ENCODE measurements at regions not wholly inside any gene's neighbourhood (a gene's known extent, or its start where the extent isn't known, plus 50 kb on each side); places are given as distances from the start of the nearest gene placed in this dataset.

DNA sequence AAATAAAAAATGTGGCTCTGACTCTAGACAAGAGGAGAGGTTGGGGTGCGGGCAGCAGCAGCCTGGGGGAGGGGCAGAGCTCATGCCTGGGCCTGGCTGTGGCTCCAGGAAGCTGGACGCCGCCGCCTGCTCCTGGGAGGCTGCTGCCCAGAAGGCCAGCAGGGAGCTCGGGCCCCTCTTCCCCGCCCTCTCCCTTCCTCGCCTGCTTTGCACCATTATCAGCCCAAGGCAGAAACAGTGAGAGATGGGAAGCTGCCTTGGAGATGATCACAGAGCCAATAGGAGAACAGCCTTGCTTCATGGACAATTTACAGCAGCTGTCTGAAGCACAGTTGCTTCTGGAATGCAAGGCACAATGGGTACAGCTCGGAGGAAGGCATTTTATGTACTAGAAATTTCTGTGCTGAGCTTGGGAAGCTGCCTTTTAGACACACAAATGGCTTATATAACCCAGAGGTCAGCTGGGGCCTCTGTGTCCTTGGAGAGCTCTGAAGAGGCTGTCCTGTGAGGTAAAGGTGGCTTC is 55.3 kb upstream of the AFF3 start:
- TF ChIP-seq EZH2 (IDR thresholded peaks at IDR 0.05; ENCODE audit: borderline replicate concordance) (no peak), EZH2phosphoT487 (IDR thresholded peaks at IDR 0.05; ENCODE audit: low read depth, severe bottlenecking, unreplicated experiment) (no peak)
- TF ChIP-seq, protein P1, sequence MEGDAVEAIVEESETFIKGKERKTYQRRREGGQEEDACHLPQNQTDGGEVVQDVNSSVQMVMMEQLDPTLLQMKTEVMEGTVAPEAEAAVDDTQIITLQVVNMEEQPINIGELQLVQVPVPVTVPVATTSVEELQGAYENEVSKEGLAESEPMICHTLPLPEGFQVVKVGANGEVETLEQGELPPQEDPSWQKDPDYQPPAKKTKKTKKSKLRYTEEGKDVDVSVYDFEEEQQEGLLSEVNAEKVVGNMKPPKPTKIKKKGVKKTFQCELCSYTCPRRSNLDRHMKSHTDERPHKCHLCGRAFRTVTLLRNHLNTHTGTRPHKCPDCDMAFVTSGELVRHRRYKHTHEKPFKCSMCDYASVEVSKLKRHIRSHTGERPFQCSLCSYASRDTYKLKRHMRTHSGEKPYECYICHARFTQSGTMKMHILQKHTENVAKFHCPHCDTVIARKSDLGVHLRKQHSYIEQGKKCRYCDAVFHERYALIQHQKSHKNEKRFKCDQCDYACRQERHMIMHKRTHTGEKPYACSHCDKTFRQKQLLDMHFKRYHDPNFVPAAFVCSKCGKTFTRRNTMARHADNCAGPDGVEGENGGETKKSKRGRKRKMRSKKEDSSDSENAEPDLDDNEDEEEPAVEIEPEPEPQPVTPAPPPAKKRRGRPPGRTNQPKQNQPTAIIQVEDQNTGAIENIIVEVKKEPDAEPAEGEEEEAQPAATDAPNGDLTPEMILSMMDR (IDR thresholded peaks at IDR 0.05; ENCODE audit: poor library complexity) = no peak
- Histone ChIP-seq H3K27ac (peak overlapping the region; percentile 83), H3K4me3 (no peak overlapping the region), H3K79me2 (no peaks in the 10 kb centered on the region), H3K36me3 (replicated peaks; ENCODE audit: insufficient read depth, low read depth) (no peaks in the 10 kb centered on the region), H4K20me1 (ENCODE audit: insufficient read depth, poor library complexity, severe bottlenecking) (no peaks in the 10 kb centered on the region), H3K4me1 (ENCODE audit: insufficient read depth) (peaks cover 46% of the 10 kb centered on the region), H3K9me2 (replicated peaks; ENCODE audit: insufficient read depth) (no peaks in the 10 kb centered on the region), H3K27me3 (no peaks in the 10 kb centered on the region), H3K4me2 (peak overlapping the region; percentile 54), H2AFZ (peak overlapping the region; percentile 27), H3K9me3 (ENCODE audit: low read depth) (no peaks in the 10 kb centered on the region)
- peak; percentile 79 for DNase-seq (ENCODE audit: low spot score)
- 22% methylated on average over 8 of the region's 8 CpGs for WGBS (ENCODE audit: low lambda C conversion rate, missing lambda C conversion rate)

DNA sequence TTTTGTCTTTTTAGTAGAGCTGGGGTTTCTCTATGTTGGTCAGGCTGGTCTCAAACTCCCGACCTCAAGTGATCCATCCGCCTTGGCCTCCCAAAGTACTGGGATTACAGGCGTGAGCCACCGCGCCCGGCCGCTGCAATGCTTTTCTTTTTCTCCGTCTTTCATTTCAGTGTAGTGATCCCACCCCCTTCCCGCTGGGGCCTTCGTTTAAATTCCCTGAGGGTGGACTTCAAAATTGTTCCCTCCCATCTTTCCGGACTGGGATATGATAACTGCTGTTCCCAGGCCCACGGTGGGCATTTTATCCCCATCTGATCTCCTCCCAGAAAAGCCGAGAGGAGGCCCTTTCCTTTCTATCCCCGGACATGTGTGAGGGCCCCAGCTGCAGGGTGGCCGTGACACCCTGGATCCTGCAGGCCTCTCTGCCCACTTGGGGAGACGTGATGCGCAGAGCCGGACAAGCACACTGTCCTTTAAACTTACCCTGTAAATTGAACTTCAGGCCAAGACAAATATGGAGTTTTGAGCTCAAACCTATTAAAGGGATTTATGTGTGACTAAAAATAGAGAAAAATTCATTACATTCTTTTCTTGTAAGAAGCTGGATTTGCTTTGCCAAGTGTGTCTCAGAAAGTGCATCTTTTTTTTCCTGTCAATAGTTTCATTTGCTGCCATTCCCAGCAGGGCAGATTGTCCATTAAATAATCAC is 54.5 kb upstream of the AFF3 start:
- peak overlapping the region; percentile 54 for H3K4me2 ChIP-seq
- no peaks in the 10 kb centered on the region for H3K36me3 ChIP-seq (replicated peaks; ENCODE audit: insufficient read depth, low read depth)
- TF ChIP-seq EZH2phosphoT487 (IDR thresholded peaks at IDR 0.05; ENCODE audit: low read depth, severe bottlenecking, unreplicated experiment) = no peak
- no peak for TF ChIP-seq EZH2 (IDR thresholded peaks at IDR 0.05; ENCODE audit: borderline replicate concordance)
- TF ChIP-seq, protein P1 (IDR thresholded peaks at IDR 0.05; ENCODE audit: poor library complexity) = no peak
- H3K4me3 ChIP-seq = no peak overlapping the region
- H2AFZ ChIP-seq = peak overlapping the region; percentile 27
- no peaks in the 10 kb centered on the region for H3K9me3 ChIP-seq (ENCODE audit: low read depth)
- H3K27ac ChIP-seq = peak overlapping the region; percentile 83
- no peaks in the 10 kb centered on the region for H3K79me2 ChIP-seq
- H3K4me1 ChIP-seq (ENCODE audit: insufficient read depth) = peaks cover 47% of the 10 kb centered on the region
- no peaks in the 10 kb centered on the region for H3K27me3 ChIP-seq
- DNase-seq (ENCODE audit: low spot score) = no peak
- H3K9me2 ChIP-seq (replicated peaks; ENCODE audit: insufficient read depth) = no peaks in the 10 kb centered on the region
- no peaks in the 10 kb centered on the region for H4K20me1 ChIP-seq (ENCODE audit: insufficient read depth, poor library complexity, severe bottlenecking)
- 80% methylated on average over 18 of the region's 18 CpGs for WGBS (ENCODE audit: low lambda C conversion rate, missing lambda C conversion rate)

DNA sequence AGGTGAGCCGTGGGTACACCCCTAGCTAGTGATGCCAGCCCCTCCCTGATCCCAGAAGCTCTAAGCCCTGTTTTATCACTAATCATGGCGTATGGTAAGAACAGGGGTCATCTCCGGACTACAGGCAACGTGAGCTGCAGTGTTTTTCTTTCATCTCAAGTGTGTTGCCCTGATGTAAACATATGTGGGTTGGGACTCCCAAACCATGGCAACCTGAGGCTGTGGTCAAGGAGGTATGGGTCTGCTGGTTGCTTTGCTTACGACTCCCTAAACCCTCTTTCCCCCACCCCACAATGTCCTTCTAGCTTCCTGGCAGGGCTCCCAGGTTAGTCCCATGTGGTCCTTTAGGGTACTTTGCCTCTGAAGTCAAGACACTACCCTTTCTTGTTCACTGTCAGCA is 53.6 kb upstream of the AFF3 start:
- Histone ChIP-seq H3K4me2 (no peak overlapping the region), H3K79me2 (no peaks in the 10 kb centered on the region), H4K20me1 (ENCODE audit: insufficient read depth, poor library complexity, severe bottlenecking) (no peaks in the 10 kb centered on the region), H2AFZ (no peak overlapping the region), H3K9me2 (replicated peaks; ENCODE audit: insufficient read depth) (no peaks in the 10 kb centered on the region), H3K27me3 (no peaks in the 10 kb centered on the region), H3K9me3 (ENCODE audit: low read depth) (no peaks in the 10 kb centered on the region), H3K4me3 (no peak overlapping the region), H3K4me1 (ENCODE audit: insufficient read depth) (peaks cover 47% of the 10 kb centered on the region), H3K36me3 (replicated peaks; ENCODE audit: insufficient read depth, low read depth) (no peaks in the 10 kb centered on the region), H3K27ac (no peak overlapping the region)
- WGBS (ENCODE audit: low lambda C conversion rate, missing lambda C conversion rate) = 86% methylated on average over 5 of the region's 5 CpGs
- no peak for TF ChIP-seq EZH2 (IDR thresholded peaks at IDR 0.05; ENCODE audit: borderline replicate concordance)
- no peak for TF ChIP-seq EZH2phosphoT487 (IDR thresholded peaks at IDR 0.05; ENCODE audit: low read depth, severe bottlenecking, unreplicated experiment)
- TF ChIP-seq, protein P1 (IDR thresholded peaks at IDR 0.05; ENCODE audit: poor library complexity) = no peak
- no peak for DNase-seq (ENCODE audit: low spot score)
